Brain microvascular endothelial cell (primary cell): ENCODE measurements at regions not wholly inside any gene's neighbourhood (a gene's known extent, or its start where the extent isn't known, plus 50 kb on each side); places are given as distances from the start of the nearest gene placed in this dataset.
"Not testable (repeated sequence)": the region's sequence is repeated elsewhere in the genome, so short reads cannot be mapped to it uniquely, and the experiment has no call there.

Source experiments
- DNase-seq: peaks from one replicate; pipeline ENCODE4 v3.0.0-alpha.2; 2020
- H3K27ac ChIP-seq: fragments of 250-450 bp; sonication (Bioruptor Pico); 2 replicates; pipeline ENCODE4 v1.5.1; 2020; ENCODE audit warnings: mild to moderate bottlenecking, moderate library complexity
- H3K27me3 ChIP-seq: fragments of 250-450 bp; sonication (Bioruptor Pico); replicated peaks from 2 replicates; pipeline ENCODE4 v1.5.1; 2020; ENCODE audit warnings: mild to moderate bottlenecking
- H3K36me3 ChIP-seq: fragments of 250-450 bp; sonication (Bioruptor Pico); replicated peaks from 2 replicates; pipeline ENCODE4 v1.5.1; 2020; ENCODE audit warnings: mild to moderate bottlenecking
- H3K4me3 ChIP-seq: 2 replicates; pipeline ENCODE4 v1.5.1; 2011; ENCODE audit warnings: low read depth, mild to moderate bottlenecking, control low read depth, low read length, moderate library complexity
- in situ Hi-C: cut with HindIII; loops from 2 replicates; pipeline ENCODE4 v1.10.0; 2017; ENCODE audit warnings: low sequenced_read_pairs, low pct_ligation_motif_present
- TF ChIP-seq, protein P1 (sequence below): IDR thresholded peaks from 2 replicates; pipeline ENCODE4 v1.5.1; 2011; ENCODE audit warnings: low read depth, mild to moderate bottlenecking, moderate library complexity, low read length, control low read depth, inconsistent platforms; ENCODE audit errors: missing control alignments

DNA sequence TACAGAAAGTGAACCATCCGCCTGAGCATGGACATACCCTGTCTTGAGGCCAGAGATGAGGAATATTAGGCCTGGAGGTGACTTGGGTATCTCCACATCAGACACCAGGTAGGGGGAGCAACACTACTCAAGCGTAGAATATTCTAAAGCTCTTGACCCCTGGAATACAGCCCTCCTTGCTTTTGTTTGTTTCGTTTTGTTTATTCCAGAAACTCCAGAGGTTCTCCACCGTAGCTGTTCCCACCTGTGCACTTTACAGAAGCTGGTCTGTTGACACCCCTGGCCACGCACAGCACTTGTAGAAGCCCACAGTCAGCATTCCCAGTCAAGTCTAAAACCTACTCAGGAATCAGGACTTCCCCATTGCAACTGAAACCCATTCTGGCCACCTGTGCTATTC is 139.6 kb upstream of the NEBL start:
- H3K27ac ChIP-seq, result no peak overlapping the region
- no peak overlapping the region for H3K4me3 ChIP-seq
- DNase-seq, result no peak
- in situ Hi-C loops, result no loop called here
- H3K36me3 ChIP-seq, result no peaks in the 10 kb centered on the region
- TF ChIP-seq, protein P1, sequence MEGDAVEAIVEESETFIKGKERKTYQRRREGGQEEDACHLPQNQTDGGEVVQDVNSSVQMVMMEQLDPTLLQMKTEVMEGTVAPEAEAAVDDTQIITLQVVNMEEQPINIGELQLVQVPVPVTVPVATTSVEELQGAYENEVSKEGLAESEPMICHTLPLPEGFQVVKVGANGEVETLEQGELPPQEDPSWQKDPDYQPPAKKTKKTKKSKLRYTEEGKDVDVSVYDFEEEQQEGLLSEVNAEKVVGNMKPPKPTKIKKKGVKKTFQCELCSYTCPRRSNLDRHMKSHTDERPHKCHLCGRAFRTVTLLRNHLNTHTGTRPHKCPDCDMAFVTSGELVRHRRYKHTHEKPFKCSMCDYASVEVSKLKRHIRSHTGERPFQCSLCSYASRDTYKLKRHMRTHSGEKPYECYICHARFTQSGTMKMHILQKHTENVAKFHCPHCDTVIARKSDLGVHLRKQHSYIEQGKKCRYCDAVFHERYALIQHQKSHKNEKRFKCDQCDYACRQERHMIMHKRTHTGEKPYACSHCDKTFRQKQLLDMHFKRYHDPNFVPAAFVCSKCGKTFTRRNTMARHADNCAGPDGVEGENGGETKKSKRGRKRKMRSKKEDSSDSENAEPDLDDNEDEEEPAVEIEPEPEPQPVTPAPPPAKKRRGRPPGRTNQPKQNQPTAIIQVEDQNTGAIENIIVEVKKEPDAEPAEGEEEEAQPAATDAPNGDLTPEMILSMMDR, result no peak
- no peaks in the 10 kb centered on the region for H3K27me3 ChIP-seq

DNA sequence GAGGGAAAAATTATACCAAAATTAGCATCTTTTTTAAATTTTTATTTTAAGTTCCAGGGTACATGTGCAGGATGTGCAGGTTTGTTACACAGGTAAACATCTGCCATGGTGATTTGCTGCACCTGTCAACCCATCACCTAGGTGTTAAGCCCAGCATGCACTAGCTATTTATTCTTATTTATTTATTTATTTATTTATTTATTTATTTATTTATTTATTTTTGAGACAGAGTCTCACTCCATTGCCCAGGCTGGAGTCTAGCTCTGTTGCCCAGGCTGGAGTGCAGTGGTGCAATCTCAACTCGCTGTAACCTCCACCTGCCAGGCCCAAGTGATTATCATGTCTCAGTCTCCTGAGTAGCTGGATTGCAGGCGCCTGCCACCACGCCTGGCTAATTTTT is 137.7 kb upstream of the NEBL start:
- H3K36me3 ChIP-seq, H3K27me3 ChIP-seq, H3K4me3 ChIP-seq, DNase-seq, in situ Hi-C loops, H3K27ac ChIP-seq: not testable (repeated sequence)

DNA sequence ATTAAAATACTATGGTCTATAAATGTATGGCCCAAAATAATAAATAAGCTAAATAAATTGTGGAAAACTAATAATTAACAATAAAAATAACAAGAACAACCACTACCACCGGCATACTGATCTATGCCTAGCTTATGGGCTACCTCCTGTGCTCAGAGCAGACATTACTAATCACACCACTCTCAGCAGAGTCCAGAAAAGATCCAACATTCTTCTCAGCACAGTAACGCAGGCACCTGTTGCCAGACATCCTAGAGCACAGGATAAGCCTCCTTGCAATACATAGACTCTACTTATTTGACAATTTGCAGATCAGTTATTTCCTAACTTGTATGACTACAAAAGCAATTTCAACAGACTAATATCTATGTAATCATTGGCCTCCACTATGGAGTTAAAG is 137.1 kb upstream of the NEBL start:
- Histone ChIP-seq H3K27ac (no peak overlapping the region), H3K27me3 (no peaks in the 10 kb centered on the region), H3K36me3 (no peaks in the 10 kb centered on the region), H3K4me3 (no peak overlapping the region)
- TF ChIP-seq, protein P1, result no peak
- in situ Hi-C loops, result no loop called here
- no peak for DNase-seq

DNA sequence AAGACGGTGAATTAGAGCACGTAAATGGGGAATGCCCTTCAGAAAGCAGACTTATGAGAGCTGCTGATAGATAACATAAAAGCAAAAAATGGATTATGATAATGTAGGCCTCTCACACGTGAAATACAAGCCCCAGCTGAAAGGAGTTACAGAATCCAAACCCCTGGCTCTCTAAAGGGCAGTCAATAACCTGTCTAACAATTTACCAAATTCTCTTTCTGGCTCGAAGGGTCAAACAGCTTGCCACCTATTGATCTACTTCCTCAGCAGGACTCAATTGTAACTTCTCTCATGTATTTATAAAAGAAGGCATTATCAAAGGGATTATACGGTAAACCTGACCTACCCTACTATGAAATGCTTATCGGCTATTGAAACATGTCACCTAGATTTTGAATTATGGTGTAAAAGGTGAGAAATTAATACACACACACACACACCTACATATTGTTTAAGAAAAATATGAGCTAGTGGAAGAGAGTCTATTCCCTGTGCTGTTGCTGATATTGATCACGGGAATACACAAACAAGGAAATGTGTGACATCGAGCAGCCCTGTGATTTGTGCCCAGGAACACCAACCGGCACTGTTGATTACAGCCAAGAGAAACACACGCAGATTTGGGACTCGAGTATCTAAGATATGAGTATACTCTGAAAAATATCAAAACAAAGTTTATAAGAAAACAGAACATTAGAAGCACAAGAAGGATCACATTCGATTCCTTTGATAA is 135.6 kb upstream of the NEBL start:
- TF ChIP-seq, protein P1, result no peak
- in situ Hi-C loops, result no loop called here
- H3K27ac ChIP-seq, result no peak overlapping the region
- no peaks in the 10 kb centered on the region for H3K27me3 ChIP-seq
- H3K36me3 ChIP-seq, result no peaks in the 10 kb centered on the region
- DNase-seq, result no peak
- H3K4me3 ChIP-seq, result no peak overlapping the region

DNA sequence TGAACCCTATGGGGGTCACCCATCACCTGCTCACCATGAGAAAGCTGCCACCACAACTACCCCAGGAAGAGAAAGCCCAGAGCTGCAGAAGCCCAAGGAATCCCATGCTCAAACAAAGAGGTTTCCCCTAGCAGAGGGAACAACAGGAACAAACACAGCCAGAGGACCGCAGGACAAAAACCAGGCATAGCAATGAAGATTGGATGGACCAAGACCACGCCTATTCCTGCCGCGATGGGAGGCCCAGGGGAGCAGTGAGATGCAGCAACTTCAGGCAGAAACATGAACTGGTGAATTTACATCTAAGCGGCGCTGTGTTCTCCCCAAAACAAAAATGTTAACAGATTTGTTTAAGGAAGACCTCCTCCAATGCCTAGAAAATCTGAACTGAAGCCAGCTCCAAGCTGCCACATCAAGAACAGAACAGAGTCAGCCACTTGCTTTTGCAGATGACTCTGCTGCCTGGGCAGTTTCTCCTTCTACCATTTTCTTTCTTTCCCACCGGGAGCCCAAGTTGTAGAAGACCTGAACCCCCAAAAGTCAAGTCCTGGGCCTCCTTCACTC is 134.2 kb upstream of the NEBL start:
- no peak for DNase-seq

DNA sequence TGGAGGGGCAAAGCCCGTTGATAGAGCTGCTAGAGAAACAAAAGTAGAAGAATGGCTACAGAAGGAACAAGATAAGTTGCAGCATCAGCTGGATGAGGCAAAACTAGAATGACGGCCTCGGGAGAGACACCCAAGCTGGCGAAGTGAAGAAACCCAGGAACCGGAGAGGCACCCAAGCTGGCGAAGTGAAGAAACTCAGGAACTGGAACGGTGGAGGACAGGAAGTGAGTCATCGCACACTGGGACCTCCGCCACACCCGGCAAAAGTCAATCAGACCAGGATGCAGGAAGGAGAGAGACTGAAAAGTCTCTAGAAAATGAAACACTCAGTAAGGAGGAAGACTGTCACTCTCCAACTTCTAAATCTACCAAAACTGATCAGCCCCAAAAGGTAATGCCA is 133.0 kb upstream of the NEBL start:
- H3K36me3 ChIP-seq, result no peaks in the 10 kb centered on the region
- no peak overlapping the region for H3K4me3 ChIP-seq
- in situ Hi-C loops, result no loop called here
- TF ChIP-seq, protein P1, result no peak
- DNase-seq, result peak; percentile 38
- H3K27ac ChIP-seq, result no peak overlapping the region
- no peaks in the 10 kb centered on the region for H3K27me3 ChIP-seq

More for the DNA sequence above, 134.2 kb upstream of the NEBL start:
- Histone ChIP-seq H3K27ac (no peak overlapping the region), H3K36me3 (no peaks in the 10 kb centered on the region), H3K27me3 (no peaks in the 10 kb centered on the region), H3K4me3 (no peak overlapping the region)
- TF ChIP-seq, protein P1, result no peak
- in situ Hi-C loops, result no loop called here
